ENCODE measurements at regions not wholly inside any gene's neighbourhood (a gene's known extent, or its start where the extent isn't known, plus 50 kb on each side); places are given as distances from the start of the nearest gene placed in this dataset.

DNA sequence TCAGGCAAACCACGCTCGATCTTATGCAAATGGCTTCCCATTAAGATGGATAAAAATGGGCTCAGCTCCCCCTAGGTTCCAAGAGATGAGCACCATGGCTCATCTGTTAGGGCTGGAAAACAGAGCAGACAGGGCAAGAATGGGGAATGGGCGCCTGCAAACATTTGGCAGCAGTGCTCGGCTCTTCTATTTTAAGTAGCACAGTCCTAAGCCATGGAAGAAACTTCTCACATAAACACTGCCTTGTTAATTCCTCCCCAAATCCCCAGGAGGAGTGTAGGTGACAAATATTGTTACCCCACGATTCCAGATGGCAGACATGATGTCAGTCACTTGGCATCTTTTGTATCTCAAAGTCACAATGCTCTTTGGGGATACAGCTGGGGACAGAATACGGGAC, 221.8 kb downstream of the ICE1 start:
- H3K79me2 ChIP-seq (ENCODE audit: insufficient read depth, low read length), result no peaks in the 10 kb centered on the region
- no peak overlapping the region for H3K4me3 ChIP-seq (ENCODE audit: low read depth in 1 of 2, low read length in 2 of 2)
- no peaks in the 10 kb centered on the region for H3K4me1 ChIP-seq (ENCODE audit: insufficient read depth, low read length)
- DNase-seq, result no peak
- H3K27ac ChIP-seq (ENCODE audit: low read length), result no peak overlapping the region
- H3K27me3 ChIP-seq (ENCODE audit: insufficient read depth, low read length, poor library complexity), result no peaks in the 10 kb centered on the region
- TF ChIP-seq, protein P1, sequence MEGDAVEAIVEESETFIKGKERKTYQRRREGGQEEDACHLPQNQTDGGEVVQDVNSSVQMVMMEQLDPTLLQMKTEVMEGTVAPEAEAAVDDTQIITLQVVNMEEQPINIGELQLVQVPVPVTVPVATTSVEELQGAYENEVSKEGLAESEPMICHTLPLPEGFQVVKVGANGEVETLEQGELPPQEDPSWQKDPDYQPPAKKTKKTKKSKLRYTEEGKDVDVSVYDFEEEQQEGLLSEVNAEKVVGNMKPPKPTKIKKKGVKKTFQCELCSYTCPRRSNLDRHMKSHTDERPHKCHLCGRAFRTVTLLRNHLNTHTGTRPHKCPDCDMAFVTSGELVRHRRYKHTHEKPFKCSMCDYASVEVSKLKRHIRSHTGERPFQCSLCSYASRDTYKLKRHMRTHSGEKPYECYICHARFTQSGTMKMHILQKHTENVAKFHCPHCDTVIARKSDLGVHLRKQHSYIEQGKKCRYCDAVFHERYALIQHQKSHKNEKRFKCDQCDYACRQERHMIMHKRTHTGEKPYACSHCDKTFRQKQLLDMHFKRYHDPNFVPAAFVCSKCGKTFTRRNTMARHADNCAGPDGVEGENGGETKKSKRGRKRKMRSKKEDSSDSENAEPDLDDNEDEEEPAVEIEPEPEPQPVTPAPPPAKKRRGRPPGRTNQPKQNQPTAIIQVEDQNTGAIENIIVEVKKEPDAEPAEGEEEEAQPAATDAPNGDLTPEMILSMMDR (IDR thresholded peaks at IDR 0.05; ENCODE audit: borderline replicate concordance, extremely low read depth, low read length, poor library complexity, severe bottlenecking), result no peak
- TF ChIP-seq EZH2 (IDR thresholded peaks at IDR 0.05; ENCODE audit: borderline replicate concordance, low read depth, low read length, severe bottlenecking), result no peak
- H3K9me3 ChIP-seq (ENCODE audit: insufficient read depth, low read length, severe bottlenecking), result no peaks in the 10 kb centered on the region
- ATAC-seq (ENCODE audit: insufficient read depth, low read depth), result no peak
- no peaks in the 10 kb centered on the region for H4K20me1 ChIP-seq (ENCODE audit: insufficient read depth, low read length)
- H3K36me3 ChIP-seq (ENCODE audit: insufficient read depth, low read length), result no peaks in the 10 kb centered on the region
- no peak overlapping the region for H3K4me2 ChIP-seq (ENCODE audit: insufficient read depth, low read length)
- H2AFZ ChIP-seq (ENCODE audit: low read depth, low read length), result no peak overlapping the region
- H3K9ac ChIP-seq (ENCODE audit: low read depth, low read length), result no peak overlapping the region

DNA sequence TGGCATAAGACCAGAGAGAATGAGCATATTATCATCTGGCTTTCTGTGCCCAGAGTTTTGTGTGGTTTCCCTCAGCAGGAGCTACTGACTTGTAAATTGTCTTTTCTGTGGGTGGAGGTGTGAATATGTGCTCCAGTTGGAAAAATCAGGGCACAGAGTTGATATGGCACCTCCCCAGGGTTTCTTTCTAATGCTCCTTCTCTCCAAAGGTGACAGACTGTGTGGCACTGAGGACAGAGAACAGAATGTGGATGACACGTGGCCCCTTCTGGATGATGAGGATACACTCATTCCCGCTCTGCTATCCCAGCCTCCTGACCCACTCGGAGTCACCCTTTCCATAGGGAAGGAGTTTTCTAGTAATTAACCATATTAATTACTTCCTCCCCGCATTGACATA, 221.0 kb downstream of the ICE1 start:
- Histone ChIP-seq H4K20me1 (ENCODE audit: insufficient read depth, low read length) (no peaks in the 10 kb centered on the region), H3K4me2 (ENCODE audit: insufficient read depth, low read length) (no peak overlapping the region), H3K27me3 (ENCODE audit: insufficient read depth, low read length, poor library complexity) (no peaks in the 10 kb centered on the region), H3K9me3 (ENCODE audit: insufficient read depth, low read length, severe bottlenecking) (no peaks in the 10 kb centered on the region), H3K27ac (ENCODE audit: low read length) (no peak overlapping the region), H3K4me3 (ENCODE audit: low read depth in 1 of 2, low read length in 2 of 2) (no peak overlapping the region), H2AFZ (ENCODE audit: low read depth, low read length) (no peak overlapping the region), H3K79me2 (ENCODE audit: insufficient read depth, low read length) (no peaks in the 10 kb centered on the region), H3K36me3 (ENCODE audit: insufficient read depth, low read length) (no peaks in the 10 kb centered on the region), H3K9ac (ENCODE audit: low read depth, low read length) (no peak overlapping the region), H3K4me1 (ENCODE audit: insufficient read depth, low read length) (no peaks in the 10 kb centered on the region)
- DNase-seq, result no peak
- ATAC-seq (ENCODE audit: insufficient read depth, low read depth), result no peak
- TF ChIP-seq, protein P1 (IDR thresholded peaks at IDR 0.05; ENCODE audit: borderline replicate concordance, extremely low read depth, low read length, poor library complexity, severe bottlenecking), result no peak
- TF ChIP-seq EZH2 (IDR thresholded peaks at IDR 0.05; ENCODE audit: borderline replicate concordance, low read depth, low read length, severe bottlenecking), result no peak

DNA sequence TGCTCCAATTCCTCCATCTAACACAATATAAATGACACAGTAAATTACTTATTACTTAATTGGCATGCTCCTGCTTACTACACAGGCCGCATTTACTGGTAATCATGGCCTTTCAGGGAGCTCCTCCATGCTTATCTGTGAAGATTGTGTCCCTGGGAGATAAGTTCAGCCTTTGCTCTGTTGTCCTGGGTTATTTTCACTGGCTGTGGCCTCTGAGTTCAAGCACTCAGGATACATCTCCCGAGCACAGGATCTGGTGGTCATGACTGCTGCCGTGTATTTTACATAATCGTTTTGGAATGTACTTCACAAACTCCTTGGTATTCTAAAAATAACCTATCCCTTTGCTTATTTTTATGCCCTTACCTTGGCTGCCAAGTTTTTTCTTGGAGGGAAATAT, 215.7 kb downstream of the ICE1 start:
- TF ChIP-seq EZH2 (IDR thresholded peaks at IDR 0.05; ENCODE audit: borderline replicate concordance, low read depth, low read length, severe bottlenecking), result no peak
- TF ChIP-seq, protein P1 (IDR thresholded peaks at IDR 0.05; ENCODE audit: borderline replicate concordance, extremely low read depth, low read length, poor library complexity, severe bottlenecking), result no peak

DNA sequence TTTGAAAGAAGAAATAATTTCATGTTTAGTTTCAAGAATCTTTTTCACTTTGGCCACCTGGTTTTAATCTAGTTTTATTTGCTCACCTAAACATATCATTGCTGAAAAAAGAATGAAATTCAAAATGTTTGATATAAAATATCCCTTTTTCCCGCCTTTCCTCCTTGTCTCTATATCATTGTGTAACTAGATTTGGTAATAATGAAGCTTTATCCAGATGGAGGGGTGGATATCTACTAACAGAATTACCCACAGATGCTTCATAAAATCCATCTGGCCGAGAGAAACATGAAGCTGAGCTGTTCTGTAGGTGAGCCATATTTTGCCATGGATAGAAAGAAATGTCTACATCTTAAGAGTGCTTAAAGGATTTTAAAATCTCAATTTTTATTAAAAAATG, 214.7 kb downstream of the ICE1 start:
- H3K4me2 ChIP-seq (ENCODE audit: insufficient read depth, low read length), result no peak overlapping the region
- no peak overlapping the region for H3K27ac ChIP-seq (ENCODE audit: low read length)
- H4K20me1 ChIP-seq (ENCODE audit: insufficient read depth, low read length), result no peaks in the 10 kb centered on the region
- H3K27me3 ChIP-seq (ENCODE audit: insufficient read depth, low read length, poor library complexity), result peaks cover 6% of the 10 kb centered on the region
- H3K36me3 ChIP-seq (ENCODE audit: insufficient read depth, low read length), result no peaks in the 10 kb centered on the region
- H3K79me2 ChIP-seq (ENCODE audit: insufficient read depth, low read length), result no peaks in the 10 kb centered on the region
- no peak overlapping the region for H3K9ac ChIP-seq (ENCODE audit: low read depth, low read length)
- no peaks in the 10 kb centered on the region for H3K4me1 ChIP-seq (ENCODE audit: insufficient read depth, low read length)
- TF ChIP-seq, protein P1 (IDR thresholded peaks at IDR 0.05; ENCODE audit: borderline replicate concordance, extremely low read depth, low read length, poor library complexity, severe bottlenecking), result no peak
- no peak for TF ChIP-seq EZH2 (IDR thresholded peaks at IDR 0.05; ENCODE audit: borderline replicate concordance, low read depth, low read length, severe bottlenecking)
- no peak for ATAC-seq (ENCODE audit: insufficient read depth, low read depth)
- H2AFZ ChIP-seq (ENCODE audit: low read depth, low read length), result no peak overlapping the region
- no peak for DNase-seq
- no peak overlapping the region for H3K4me3 ChIP-seq (ENCODE audit: low read depth in 1 of 2, low read length in 2 of 2)
- no peaks in the 10 kb centered on the region for H3K9me3 ChIP-seq (ENCODE audit: insufficient read depth, low read length, severe bottlenecking)

More for the DNA sequence above, 215.7 kb downstream of the ICE1 start:
- DNase-seq (no peak), ATAC-seq (ENCODE audit: insufficient read depth, low read depth) (no peak)
- no peaks in the 10 kb centered on the region for H3K36me3 ChIP-seq (ENCODE audit: insufficient read depth, low read length)
- H3K4me2 ChIP-seq (ENCODE audit: insufficient read depth, low read length), result no peak overlapping the region
- no peak overlapping the region for H3K27ac ChIP-seq (ENCODE audit: low read length)
- no peaks in the 10 kb centered on the region for H3K4me1 ChIP-seq (ENCODE audit: insufficient read depth, low read length)
- no peaks in the 10 kb centered on the region for H4K20me1 ChIP-seq (ENCODE audit: insufficient read depth, low read length)
- H3K79me2 ChIP-seq (ENCODE audit: insufficient read depth, low read length), result no peaks in the 10 kb centered on the region
- no peak overlapping the region for H2AFZ ChIP-seq (ENCODE audit: low read depth, low read length)
- peaks cover 6% of the 10 kb centered on the region for H3K27me3 ChIP-seq (ENCODE audit: insufficient read depth, low read length, poor library complexity)
- H3K9me3 ChIP-seq (ENCODE audit: insufficient read depth, low read length, severe bottlenecking), result no peaks in the 10 kb centered on the region
- no peak overlapping the region for H3K4me3 ChIP-seq (ENCODE audit: low read depth in 1 of 2, low read length in 2 of 2)
- H3K9ac ChIP-seq (ENCODE audit: low read depth, low read length), result no peak overlapping the region
